WTC11 (cell line): ENCODE measurements at regions not wholly inside any gene's neighbourhood (a gene's known extent, or its start where the extent isn't known, plus 50 kb on each side); places are given as distances from the start of the nearest gene placed in this dataset.

ENCODE experiments used
- ATAC-seq: fragments of 200-7000 bp; cut with Tn5 transposase; 2 replicates; pipeline ENCODE4 v1.10.0; 2021; ENCODE audit warnings: mild to moderate bottlenecking, moderate library complexity
- CTCF ChIA-PET: fragments of 300-600 bp; sonication (Branson Sonifier 250); formaldehyde crosslinking; loops from one replicate; lab custom pipeline; 2021; ENCODE audit warnings: antibody characterized with exemption; lab: Charles Lee
- POLR2A ChIA-PET: fragments of 350-600 bp; sonication (Branson Sonifier 250); formaldehyde crosslinking; loops from one replicate; lab custom pipeline; 2021; ENCODE audit warnings: antibody characterized with exemption; lab: Charles Lee
- DNase-seq: peaks from one replicate; pipeline ENCODE4 v3.0.0; 2021; ENCODE audit warnings: low spot score
- H3K27ac Mint-ChIP-seq: 2 replicates; pipeline ENCODE4 v1.8.0; 2021; ENCODE audit warnings: mixed read lengths
- H3K27me3 Mint-ChIP-seq: 2 replicates; pipeline ENCODE4 v1.8.0; 2021; ENCODE audit warnings: low read depth, mild to moderate bottlenecking, moderate library complexity, mixed read lengths
- H3K36me3 Mint-ChIP-seq: 2 replicates; pipeline ENCODE4 v1.8.0; 2021; ENCODE audit warnings: mixed read lengths
- H3K4me1 Mint-ChIP-seq: 2 replicates; pipeline ENCODE4 v1.8.0; 2022; ENCODE audit warnings: mixed read lengths
- H3K4me3 Mint-ChIP-seq: 2 replicates; pipeline ENCODE4 v1.8.0; 2021; ENCODE audit warnings: mild to moderate bottlenecking, moderate library complexity, mixed read lengths
- H3K9me3 Mint-ChIP-seq: 2 replicates; pipeline ENCODE4 v1.8.0; 2021; ENCODE audit warnings: mixed read lengths
- ATF2 ChIP-seq: sonication (generic); formaldehyde crosslinking; IDR thresholded peaks from 2 replicates; pipeline ENCODE4 v1.8.1; 2022; ENCODE audit warnings: low read depth, missing genetic modification reagents, borderline replicate concordance
- ESRRA ChIP-seq: sonication (generic); formaldehyde crosslinking; IDR thresholded peaks from 2 replicates; pipeline ENCODE4 v1.8.1; 2022; ENCODE audit warnings: mild to moderate bottlenecking, missing genetic modification reagents, borderline replicate concordance
- IRF1 ChIP-seq: sonication (generic); formaldehyde crosslinking; IDR thresholded peaks from 2 replicates; pipeline ENCODE4 v1.8.0; 2023; ENCODE audit warnings: missing genetic modification reagents
- IRF2 ChIP-seq: sonication (generic); formaldehyde crosslinking; IDR thresholded peaks from 2 replicates; pipeline ENCODE4 v1.8.0; 2022; ENCODE audit warnings: low read depth, missing genetic modification reagents, borderline replicate concordance
- KAT7 ChIP-seq: sonication (generic); formaldehyde crosslinking; IDR thresholded peaks from 2 replicates; pipeline ENCODE4 v1.8.1; 2023; ENCODE audit warnings: missing genetic modification reagents, mild to moderate bottlenecking, borderline replicate concordance
- MYBL2 ChIP-seq: sonication (generic); formaldehyde crosslinking; IDR thresholded peaks from 2 replicates; pipeline ENCODE4 v1.8.1; 2023; ENCODE audit warnings: mild to moderate bottlenecking, moderate library complexity, missing genetic modification reagents
- SMAD3 ChIP-seq: sonication (generic); formaldehyde crosslinking; IDR thresholded peaks from 2 replicates; pipeline ENCODE4 v1.8.0; 2022; ENCODE audit warnings: missing genetic modification reagents, mild to moderate bottlenecking, borderline replicate concordance
- STAT6 ChIP-seq: sonication (generic); formaldehyde crosslinking; conservative IDR thresholded peaks from 2 replicates; pipeline ENCODE4 v1.8.1; 2023; ENCODE audit warnings: mild to moderate bottlenecking, low read depth, missing genetic modification reagents, moderate library complexity
- TCF7 ChIP-seq: sonication (generic); formaldehyde crosslinking; IDR thresholded peaks from 2 replicates; pipeline ENCODE4 v1.8.0; 2022; ENCODE audit warnings: mild to moderate bottlenecking, low read depth, missing genetic modification reagents, moderate library complexity
- TEAD1 ChIP-seq: sonication (generic); formaldehyde crosslinking; IDR thresholded peaks from 2 replicates; pipeline ENCODE4 v1.8.0; 2022; ENCODE audit warnings: mild to moderate bottlenecking, missing genetic modification reagents
- ZNF138 ChIP-seq: sonication (generic); formaldehyde crosslinking; conservative IDR thresholded peaks from 2 replicates; pipeline ENCODE4 v1.8.1; 2022; ENCODE audit warnings: mild to moderate bottlenecking, moderate library complexity, missing genetic modification reagents
- ZNF263 ChIP-seq: sonication (generic); formaldehyde crosslinking; IDR thresholded peaks from 2 replicates; pipeline ENCODE4 v1.8.1; 2022; ENCODE audit warnings: low read depth, mild to moderate bottlenecking, moderate library complexity, missing genetic modification reagents
- ZNF396 ChIP-seq: fragments of 250-450 bp; sonication (Bioruptor Pico); IDR thresholded peaks from 2 replicates; pipeline ENCODE4 v1.8.0; 2021; ENCODE audit warnings: mild to moderate bottlenecking, moderate library complexity, borderline replicate concordance
- ZNF425 ChIP-seq: fragments of 250-450 bp; sonication (Bioruptor Pico); conservative IDR thresholded peaks from 2 replicates; pipeline ENCODE4 v1.9.0; 2021; ENCODE audit warnings: mild to moderate bottlenecking
- TF ChIP-seq, protein P1 (sequence below): sonication (generic); formaldehyde crosslinking; IDR thresholded peaks from 2 replicates; pipeline ENCODE4 v1.8.1; 2023; ENCODE audit warnings: mild to moderate bottlenecking, missing genetic modification reagents, borderline replicate concordance
- TF ChIP-seq, protein P2 (sequence below): sonication (generic); formaldehyde crosslinking; IDR thresholded peaks from 2 replicates; pipeline ENCODE4 v1.8.1; 2023; ENCODE audit warnings: mild to moderate bottlenecking, missing genetic modification reagents, moderate library complexity
- TF ChIP-seq, protein P3 (sequence below): sonication (generic); formaldehyde crosslinking; IDR thresholded peaks from 2 replicates; pipeline ENCODE4 v1.8.0; 2022; ENCODE audit warnings: mild to moderate bottlenecking, missing genetic modification reagents

DNA sequence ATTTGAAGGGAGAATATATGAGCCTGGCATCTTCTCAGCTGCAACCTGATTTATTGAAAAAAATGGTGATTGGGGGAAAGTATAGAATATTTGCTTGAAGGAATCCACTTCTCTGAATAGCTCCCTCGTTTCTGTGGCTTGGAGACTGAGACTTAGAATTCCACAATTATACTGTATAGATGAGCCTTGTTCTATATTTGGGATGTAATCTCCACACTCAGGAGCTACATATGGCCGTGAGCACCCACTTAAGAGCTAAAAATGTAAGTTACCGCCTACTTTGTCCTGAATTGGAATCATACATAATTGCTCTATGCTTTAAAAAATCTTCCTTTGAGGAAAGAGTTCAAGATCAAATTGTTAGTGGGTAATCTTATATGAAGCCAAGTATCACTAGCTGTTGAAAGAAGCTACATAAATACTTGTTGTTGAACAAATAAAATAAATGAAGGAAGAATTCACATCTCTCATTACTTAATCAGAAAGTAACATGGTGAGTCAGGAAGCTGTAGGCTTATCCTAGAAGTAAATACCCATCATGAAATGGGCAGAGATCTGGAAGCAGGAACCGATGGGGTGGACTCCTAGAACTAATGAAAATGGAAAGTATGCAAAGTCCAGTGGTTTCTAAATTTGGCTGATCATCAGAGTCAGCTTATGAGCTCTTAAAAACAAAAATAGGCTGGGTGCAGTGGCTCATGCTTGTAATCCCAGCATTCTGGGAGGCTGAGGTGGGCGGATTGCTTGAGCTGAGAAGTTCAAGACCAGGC is 254.3 kb downstream of the SOX4 start (continued):
- TF ChIP-seq, protein P1, sequence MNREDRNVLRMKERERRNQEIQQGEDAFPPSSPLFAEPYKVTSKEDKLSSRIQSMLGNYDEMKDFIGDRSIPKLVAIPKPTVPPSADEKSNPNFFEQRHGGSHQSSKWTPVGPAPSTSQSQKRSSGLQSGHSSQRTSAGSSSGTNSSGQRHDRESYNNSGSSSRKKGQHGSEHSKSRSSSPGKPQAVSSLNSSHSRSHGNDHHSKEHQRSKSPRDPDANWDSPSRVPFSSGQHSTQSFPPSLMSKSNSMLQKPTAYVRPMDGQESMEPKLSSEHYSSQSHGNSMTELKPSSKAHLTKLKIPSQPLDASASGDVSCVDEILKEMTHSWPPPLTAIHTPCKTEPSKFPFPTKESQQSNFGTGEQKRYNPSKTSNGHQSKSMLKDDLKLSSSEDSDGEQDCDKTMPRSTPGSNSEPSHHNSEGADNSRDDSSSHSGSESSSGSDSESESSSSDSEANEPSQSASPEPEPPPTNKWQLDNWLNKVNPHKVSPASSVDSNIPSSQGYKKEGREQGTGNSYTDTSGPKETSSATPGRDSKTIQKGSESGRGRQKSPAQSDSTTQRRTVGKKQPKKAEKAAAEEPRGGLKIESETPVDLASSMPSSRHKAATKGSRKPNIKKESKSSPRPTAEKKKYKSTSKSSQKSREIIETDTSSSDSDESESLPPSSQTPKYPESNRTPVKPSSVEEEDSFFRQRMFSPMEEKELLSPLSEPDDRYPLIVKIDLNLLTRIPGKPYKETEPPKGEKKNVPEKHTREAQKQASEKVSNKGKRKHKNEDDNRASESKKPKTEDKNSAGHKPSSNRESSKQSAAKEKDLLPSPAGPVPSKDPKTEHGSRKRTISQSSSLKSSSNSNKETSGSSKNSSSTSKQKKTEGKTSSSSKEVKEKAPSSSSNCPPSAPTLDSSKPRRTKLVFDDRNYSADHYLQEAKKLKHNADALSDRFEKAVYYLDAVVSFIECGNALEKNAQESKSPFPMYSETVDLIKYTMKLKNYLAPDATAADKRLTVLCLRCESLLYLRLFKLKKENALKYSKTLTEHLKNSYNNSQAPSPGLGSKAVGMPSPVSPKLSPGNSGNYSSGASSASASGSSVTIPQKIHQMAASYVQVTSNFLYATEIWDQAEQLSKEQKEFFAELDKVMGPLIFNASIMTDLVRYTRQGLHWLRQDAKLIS: no peak
- TF ChIP-seq ZNF263 (CRISPR knock-in tag): no peak
- TF ChIP-seq, protein P2, sequence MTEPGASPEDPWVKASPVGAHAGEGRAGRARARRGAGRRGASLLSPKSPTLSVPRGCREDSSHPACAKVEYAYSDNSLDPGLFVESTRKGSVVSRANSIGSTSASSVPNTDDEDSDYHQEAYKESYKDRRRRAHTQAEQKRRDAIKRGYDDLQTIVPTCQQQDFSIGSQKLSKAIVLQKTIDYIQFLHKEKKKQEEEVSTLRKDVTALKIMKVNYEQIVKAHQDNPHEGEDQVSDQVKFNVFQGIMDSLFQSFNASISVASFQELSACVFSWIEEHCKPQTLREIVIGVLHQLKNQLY (CRISPR knock-in tag): no peak

- POLR2A ChIA-PET: no interaction called here
- no peak for TF ChIP-seq KAT7
- TF ChIP-seq ZNF138 (CRISPR knock-in tag): no peak
- TF ChIP-seq, protein P3, sequence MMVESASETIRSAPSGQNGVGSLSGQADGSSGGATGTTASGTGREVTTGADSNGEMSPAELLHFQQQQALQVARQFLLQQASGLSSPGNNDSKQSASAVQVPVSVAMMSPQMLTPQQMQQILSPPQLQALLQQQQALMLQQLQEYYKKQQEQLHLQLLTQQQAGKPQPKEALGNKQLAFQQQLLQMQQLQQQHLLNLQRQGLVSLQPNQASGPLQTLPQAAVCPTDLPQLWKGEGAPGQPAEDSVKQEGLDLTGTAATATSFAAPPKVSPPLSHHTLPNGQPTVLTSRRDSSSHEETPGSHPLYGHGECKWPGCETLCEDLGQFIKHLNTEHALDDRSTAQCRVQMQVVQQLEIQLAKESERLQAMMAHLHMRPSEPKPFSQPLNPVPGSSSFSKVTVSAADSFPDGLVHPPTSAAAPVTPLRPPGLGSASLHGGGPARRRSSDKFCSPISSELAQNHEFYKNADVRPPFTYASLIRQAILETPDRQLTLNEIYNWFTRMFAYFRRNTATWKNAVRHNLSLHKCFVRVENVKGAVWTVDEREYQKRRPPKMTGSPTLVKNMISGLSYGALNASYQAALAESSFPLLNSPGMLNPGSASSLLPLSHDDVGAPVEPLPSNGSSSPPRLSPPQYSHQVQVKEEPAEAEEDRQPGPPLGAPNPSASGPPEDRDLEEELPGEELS (CRISPR knock-in tag): no peak
- TF ChIP-seq TEAD1 (CRISPR knock-in tag): no peak
- TF ChIP-seq ATF2: no peak
- no peak for TF ChIP-seq ZNF396 (CRISPR knock-in tag)
- no peak for TF ChIP-seq TCF7 (CRISPR knock-in tag)
- TF ChIP-seq IRF1 (CRISPR knock-in tag): no peak
- no peak for TF ChIP-seq ESRRA (CRISPR knock-in tag)
- TF ChIP-seq MYBL2 (CRISPR knock-in tag): no peak
- TF ChIP-seq IRF2 (CRISPR knock-in tag): no peak
- TF ChIP-seq SMAD3 (CRISPR knock-in tag): no peak
- TF ChIP-seq ZNF425 (CRISPR knock-in tag): no peak
- no peak for TF ChIP-seq STAT6
- ATAC-seq (no peak), DNase-seq (no peak)
- Mint-ChIP-seq H3K27me3 (no peaks in the 10 kb centered on the region), H3K4me1 (peaks cover 51% of the 10 kb centered on the region), H3K36me3 (peaks cover 18% of the 10 kb centered on the region), H3K4me3 (no peak overlapping the region), H3K9me3 (peaks cover 7% of the 10 kb centered on the region), H3K27ac (peak overlapping the region; percentile 89)
- CTCF ChIA-PET: no interaction called here
Measured at GRCh38 chr6:21850691-21851090, 257.1 kb downstream of the SOX4 start.
